ENCODE measurements at regions not wholly inside any gene's neighbourhood (a gene's known extent, or its start where the extent isn't known, plus 50 kb on each side); places are given as distances from the start of the nearest gene placed in this dataset.
"Not testable (repeated sequence)": the region's sequence is repeated elsewhere in the genome, so short reads cannot be mapped to it uniquely, and the experiment has no call there.

GRCh38 chr7:112942125-112942524 lies 144.5 kb downstream of the GPR85 start:
- H3K36me3 ChIP-seq (ENCODE audit: insufficient read depth, low read length); POLR2A ChIA-PET (ENCODE audit: partially characterized antibody); intact Hi-C loops (cut with micrococcal nuclease); H3K9me3 Mint-ChIP-seq; H3K4me3 Mint-ChIP-seq; H3K27me3 ChIP-seq (ENCODE audit: insufficient read depth, low read length); H3K27ac ChIP-seq (ENCODE audit: low read depth, low read length); CTCF ChIA-PET (ENCODE audit: partially characterized antibody); DNase-seq; H3K9me3 ChIP-seq (ENCODE audit: control insufficient read depth in 1 of 2, low read length in 2 of 2); H3K27ac Mint-ChIP-seq; H3K4me3 ChIP-seq (ENCODE audit: low read length in 2 of 2): not testable (repeated sequence)
- Mint-ChIP-seq H3K4me1 (peaks cover 22 to 42% (median 27%) of the 10 kb centered on the region in 4 donors), H3K27me3 (peaks cover 6 to 10% of the 10 kb centered on the region in 2 donors), H3K36me3 (peaks cover 0 to 10% of the 10 kb centered on the region in 2 donors)
- H3K4me1 ChIP-seq (ENCODE audit: insufficient read depth, low read length): peaks cover 28% of the 10 kb centered on the region

GRCh38 chr7:112940314-112940732 lies 146.3 kb downstream of the GPR85 start:
- intact Hi-C loops (cut with micrococcal nuclease): loop anchor here (1.0 kb wide), 2 partner anchors 178 to 734 kb away; partner anchors contain the start of genes DOCK4, SMIM30 and ZNF277
- peaks cover 0 to 10% of the 10 kb centered on the region in 2 donors for H3K36me3 Mint-ChIP-seq

GRCh38 chr7:112939574-112940313 lies 146.9 kb downstream of the GPR85 start:
- Mint-ChIP-seq H3K27ac (peak overlapping the region; percentile 90 to 99 (median 97)), H3K4me3 (peak overlapping the region; percentile 92 to 99 (median 96)), H3K4me1 (peaks cover 31 to 59% (median 43%) of the 10 kb centered on the region in 4 donors), H3K9me3 (peaks cover 0 to 4% (median 0%) of the 10 kb centered on the region in 8 donors), H3K36me3 (peaks cover 0 to 13% of the 10 kb centered on the region in 2 donors), H3K27me3 (peaks cover 0 to 4% of the 10 kb centered on the region in 2 donors)
- ChIA-PET POLR2A (ENCODE audit: partially characterized antibody) (interaction anchor here (0.6 to 2.0 kb wide), 8 partner anchors 141 to 1377 kb away, joined by 3 to 23 read pairs (median 5); partner anchors contain the start of genes IFRD1, IMMP2L, SMIM30 and TMEM168), CTCF (ENCODE audit: partially characterized antibody) (interaction anchor here (1.0 to 1.4 kb wide), 5 partner anchors 9 to 733 kb away, joined by 3 to 4 read pairs (median 3); partner anchors contain the start of genes DOCK4 and ZNF277)
- Histone ChIP-seq H3K4me1 (ENCODE audit: insufficient read depth, low read length) (peaks cover 40% of the 10 kb centered on the region), H3K4me3 (ENCODE audit: low read length in 2 of 2) (peak overlapping the region; percentile 71 to 72), H3K27ac (ENCODE audit: low read depth, low read length) (peak overlapping the region; percentile 71), H3K36me3 (ENCODE audit: insufficient read depth, low read length) (no peaks in the 10 kb centered on the region), H3K27me3 (ENCODE audit: insufficient read depth, low read length) (no peaks in the 10 kb centered on the region), H3K9me3 (ENCODE audit: control insufficient read depth in 1 of 2, low read length in 2 of 2) (no peaks in the 10 kb centered on the region)
- DNase-seq: peak; percentile 99 to 100 (median 99)
- intact Hi-C loops (cut with micrococcal nuclease): loop anchor here (1.0 to 10.0 kb wide), 5 partner anchors 149 to 1375 kb away; partner anchors contain the start of genes DOCK4, IFRD1, IMMP2L and SMIM30

More at GRCh38 chr7:112940314-112940732, 146.3 kb downstream of the GPR85 start:
- Mint-ChIP-seq H3K4me3 (peak overlapping the region; percentile 92 to 99 (median 96)), H3K4me1 (peaks cover 28 to 55% (median 39%) of the 10 kb centered on the region in 4 donors), H3K27me3 (peaks cover 0 to 4% of the 10 kb centered on the region in 2 donors), H3K9me3 (peaks cover 0 to 4% (median 0%) of the 10 kb centered on the region in 8 donors), H3K27ac (peak overlapping the region; percentile 90 to 99 (median 97))
- Histone ChIP-seq H3K4me1 (ENCODE audit: insufficient read depth, low read length) (peaks cover 40% of the 10 kb centered on the region), H3K4me3 (ENCODE audit: low read length in 2 of 2) (peak overlapping the region; percentile 71 to 72), H3K36me3 (ENCODE audit: insufficient read depth, low read length) (no peaks in the 10 kb centered on the region), H3K9me3 (ENCODE audit: control insufficient read depth in 1 of 2, low read length in 2 of 2) (no peaks in the 10 kb centered on the region), H3K27me3 (ENCODE audit: insufficient read depth, low read length) (peaks cover 1% of the 10 kb centered on the region), H3K27ac (ENCODE audit: low read depth, low read length) (peak overlapping the region; percentile 71)
- DNase-seq: no peak
- ChIA-PET POLR2A (ENCODE audit: partially characterized antibody) (interaction anchor here (0.8 to 2.0 kb wide), 8 partner anchors 9 to 1378 kb away, joined by 3 to 23 read pairs (median 5); partner anchors contain the start of genes IFRD1, IMMP2L, SMIM30 and TMEM168), CTCF (ENCODE audit: partially characterized antibody) (interaction anchor here (1.0 to 1.4 kb wide), 5 partner anchors 9 to 734 kb away, joined by 3 to 4 read pairs (median 3); partner anchors contain the start of genes DOCK4 and ZNF277)

GRCh38 chr7:112938863-112939573 lies 147.6 kb downstream of the GPR85 start:
- Mint-ChIP-seq H3K36me3 (peaks cover 5 to 13% of the 10 kb centered on the region in 2 donors), H3K4me1 (peaks cover 35 to 66% (median 48%) of the 10 kb centered on the region in 4 donors), H3K27ac (peak overlapping the region; percentile 85 to 98 (median 94)), H3K9me3 (peaks cover 0 to 4% (median 0%) of the 10 kb centered on the region in 8 donors), H3K27me3 (peaks cover 0 to 4% of the 10 kb centered on the region in 2 donors), H3K4me3 (peak overlapping the region; percentile 92 to 99 (median 96))
- Histone ChIP-seq H3K4me1 (ENCODE audit: insufficient read depth, low read length) (peaks cover 40% of the 10 kb centered on the region), H3K27me3 (ENCODE audit: insufficient read depth, low read length) (no peaks in the 10 kb centered on the region), H3K27ac (ENCODE audit: low read depth, low read length) (peak overlapping the region; percentile 46), H3K36me3 (ENCODE audit: insufficient read depth, low read length) (no peaks in the 10 kb centered on the region), H3K4me3 (ENCODE audit: low read length in 2 of 2) (peak overlapping the region; percentile 57 to 71), H3K9me3 (ENCODE audit: control insufficient read depth in 1 of 2, low read length in 2 of 2) (no peaks in the 10 kb centered on the region)
- DNase-seq: peak in 1 of 5 donors; percentile 56
- POLR2A ChIA-PET (ENCODE audit: partially characterized antibody): interaction anchor here (1.0 to 2.0 kb wide), 6 partner anchors 140 to 489 kb away, joined by 3 to 23 read pairs (median 8); partner anchors contain the start of genes IFRD1, SMIM30 and TMEM168
- intact Hi-C loops (cut with micrococcal nuclease): loop anchor here (1.0 to 10.0 kb wide), 3 partner anchors 148 to 1374 kb away; partner anchors contain the start of genes IFRD1, IMMP2L and TMEM168
- CTCF ChIA-PET (ENCODE audit: partially characterized antibody): interaction anchor here (1.1 to 1.4 kb wide), 3 partner anchors 70 to 732 kb away, joined by 3 to 4 read pairs (median 3); partner anchors contain the start of genes DOCK4 and ZNF277

GRCh38 chr7:112937651-112938415 lies 147.6 kb upstream of the TMEM168 start:
- POLR2A ChIA-PET (ENCODE audit: partially characterized antibody): no interaction called here
- Mint-ChIP-seq H3K9me3 (peaks cover 0 to 4% (median 0%) of the 10 kb centered on the region in 8 donors), H3K27ac (peak overlapping the region in 6 of 7 donors; percentile 46 to 98 (median 72)), H3K4me3 (peak overlapping the region; percentile 92 to 99 (median 96)), H3K4me1 (peaks cover 36 to 70% (median 51%) of the 10 kb centered on the region in 4 donors), H3K27me3 (no peaks in the 10 kb centered on the region), H3K36me3 (peaks cover 6 to 16% of the 10 kb centered on the region in 2 donors)
- Histone ChIP-seq H3K27ac (ENCODE audit: low read depth, low read length) (no peak overlapping the region), H3K4me3 (ENCODE audit: low read length in 2 of 2) (peak overlapping the region in 1 of 2 donors; percentile 57), H3K4me1 (ENCODE audit: insufficient read depth, low read length) (peaks cover 40% of the 10 kb centered on the region), H3K36me3 (ENCODE audit: insufficient read depth, low read length) (no peaks in the 10 kb centered on the region), H3K27me3 (ENCODE audit: insufficient read depth, low read length) (no peaks in the 10 kb centered on the region), H3K9me3 (ENCODE audit: control insufficient read depth in 1 of 2, low read length in 2 of 2) (no peaks in the 10 kb centered on the region)
- DNase-seq: peak in 3 of 5 donors; percentile 15 to 30 (median 20)
- intact Hi-C loops (cut with micrococcal nuclease): loop anchor here (2.0 to 10.0 kb wide), 2 partner anchors 147 to 1373 kb away; partner anchors contain the start of genes IMMP2L and TMEM168
- CTCF ChIA-PET (ENCODE audit: partially characterized antibody): no interaction called here

- ChIA-PET CTCF (ENCODE audit: partially characterized antibody) (no interaction called here), POLR2A (ENCODE audit: partially characterized antibody) (no interaction called here)
- Mint-ChIP-seq H3K4me3 (no peak overlapping the region), H3K27me3 (no peaks in the 10 kb centered on the region), H3K9me3 (peaks cover 0 to 1% (median 0%) of the 10 kb centered on the region in 8 donors), H3K36me3 (peaks cover 6 to 11% of the 10 kb centered on the region in 2 donors), H3K27ac (no peak overlapping the region), H3K4me1 (peaks cover 33 to 72% (median 54%) of the 10 kb centered on the region in 4 donors)
- Histone ChIP-seq H3K4me3 (ENCODE audit: low read length in 2 of 2) (no peak overlapping the region), H3K36me3 (ENCODE audit: insufficient read depth, low read length) (no peaks in the 10 kb centered on the region), H3K9me3 (ENCODE audit: control insufficient read depth in 1 of 2, low read length in 2 of 2) (no peaks in the 10 kb centered on the region), H3K27me3 (ENCODE audit: insufficient read depth, low read length) (no peaks in the 10 kb centered on the region), H3K27ac (ENCODE audit: low read depth, low read length) (no peak overlapping the region), H3K4me1 (ENCODE audit: insufficient read depth, low read length) (peaks cover 27% of the 10 kb centered on the region)
- intact Hi-C loops (cut with micrococcal nuclease): loop anchor here (10.0 kb wide), 1 partner anchor 1369 kb away; the partner anchor contains the start of gene IMMP2L
- no peak for DNase-seq
These were observed 143.4 kb upstream of the TMEM168 start for GRCh38 chr7:112933598-112933997.

All from CD4-positive, alpha-beta memory T cell (primary cell).